Liver (tissue), 8 donors: ENCODE measurements at regions not wholly inside any gene's neighbourhood (a gene's known extent, or its start where the extent isn't known, plus 50 kb on each side); places are given as distances from the start of the nearest gene placed in this dataset.

ENCODE experiments used
- DNase-seq: peaks from one replicate; pipeline ENCODE4 v3.0.0-alpha.2; 2017; ENCODE audit warnings: low spot score
- H3K27ac ChIP-seq, 2 donors: one replicate each; pipeline ENCODE4 v1.7.0; 2013; ENCODE audit warnings: inconsistent platforms in 2 of 2, low read length in 2 of 2, control low read depth in 1 of 2, low read depth in 1 of 2, mild to moderate bottlenecking in 1 of 2
- H3K27me3 ChIP-seq, 4 donors: one replicate each; pipeline versions ENCODE4 v1.6.1 to v1.7.0; 2013; ENCODE audit warnings: low read length in 3 of 4, inconsistent platforms in 1 of 4, mild to moderate bottlenecking in 1 of 4, moderate library complexity in 1 of 4; ENCODE audit not compliant: control insufficient read depth in 4 of 4, insufficient read depth in 4 of 4
- H3K36me3 ChIP-seq, 4 donors: one replicate each; pipeline versions ENCODE4 v1.6.1 to v1.7.0; 2013; ENCODE audit warnings: low read length in 3 of 4, mild to moderate bottlenecking in 3 of 4, low read depth in 1 of 4, moderate library complexity in 1 of 4; ENCODE audit not compliant: control insufficient read depth in 4 of 4, insufficient read depth in 3 of 4
- H3K4me1 ChIP-seq, 4 donors: one replicate each; pipeline versions ENCODE4 v1.6.1 to v1.7.0; 2013; ENCODE audit warnings: low read length in 3 of 4, mild to moderate bottlenecking in 3 of 4, moderate library complexity in 1 of 4; ENCODE audit not compliant: control insufficient read depth in 4 of 4, insufficient read depth in 4 of 4
- H3K4me3 ChIP-seq, 3 donors: one replicate each; pipeline versions ENCODE4 v1.6.1 to v1.7.0; 2013; ENCODE audit warnings: low read length in 3 of 3, control low read depth in 1 of 3, low read depth in 1 of 3, mild to moderate bottlenecking in 1 of 3
- H3K9ac ChIP-seq, 2 donors: one replicate each; pipeline ENCODE4 v1.7.0; 2013; ENCODE audit warnings: low read length in 2 of 2, mild to moderate bottlenecking in 2 of 2, moderate library complexity in 2 of 2, control low read depth in 1 of 2, low read depth in 1 of 2
- H3K9me3 ChIP-seq, 4 donors: one replicate each; pipeline versions ENCODE4 v1.6.1 to v1.7.0; 2013; ENCODE audit warnings: low read length in 3 of 4; ENCODE audit not compliant: control insufficient read depth in 4 of 4
- ATF3 ChIP-seq: IDR thresholded peaks from 2 replicates; pipeline ENCODE4 v1.6.1; 2016; ENCODE audit warnings: antibody characterized with exemption
- CTCF ChIP-seq: fragments of 150-350 bp; IDR thresholded peaks from 2 replicates; pipeline ENCODE4 v1.5.1; 2017; ENCODE audit warnings: improper control_type of control experiment, low read depth, low read length; ENCODE audit not compliant: missing input control
- EGR1 ChIP-seq, 2 donors: IDR thresholded peaks; 2 replicates each; pipeline ENCODE4 v1.6.1; 2016 to 2018; ENCODE audit warnings: antibody characterized with exemption in 2 of 2, low read depth in 2 of 2
- FOXA1 ChIP-seq: IDR thresholded peaks from 2 replicates; pipeline ENCODE4 v1.6.1; 2016; ENCODE audit warnings: antibody characterized with exemption
- FOXA2 ChIP-seq: IDR thresholded peaks from 2 replicates; pipeline ENCODE4 v1.6.1; 2016; ENCODE audit warnings: antibody characterized with exemption
- GABPA ChIP-seq, 2 donors: IDR thresholded peaks in 1 of 2; conservative IDR thresholded peaks in 1 of 2; 2 replicates each; pipeline ENCODE4 v1.6.1; 2016; ENCODE audit warnings: antibody characterized with exemption in 2 of 2, mild to moderate bottlenecking in 1 of 2, moderate library complexity in 1 of 2
- HNF4A ChIP-seq, 2 donors: conservative IDR thresholded peaks; 2 replicates each; pipeline ENCODE4 v1.6.1; 2016; ENCODE audit warnings: antibody characterized with exemption in 2 of 2, mild to moderate bottlenecking in 2 of 2
- HNF4G ChIP-seq: IDR thresholded peaks from 2 replicates; pipeline ENCODE4 v1.6.1; 2016; ENCODE audit warnings: antibody characterized with exemption
- JUND ChIP-seq, 2 donors: IDR thresholded peaks; 2 replicates each; pipeline ENCODE4 v1.6.1; 2016; ENCODE audit warnings: antibody characterized with exemption in 2 of 2
- NR2F2 ChIP-seq: IDR thresholded peaks from 2 replicates; pipeline ENCODE4 v1.6.1; 2016; ENCODE audit warnings: antibody characterized with exemption
- RAD21 ChIP-seq, 2 donors: IDR thresholded peaks; 2 replicates each; pipeline ENCODE4 v1.6.1; 2016; ENCODE audit warnings: antibody characterized with exemption in 2 of 2, mild to moderate bottlenecking in 2 of 2
- REST ChIP-seq: IDR thresholded peaks from 2 replicates; pipeline ENCODE4 v1.6.1; 2016; ENCODE audit warnings: antibody characterized with exemption, mild to moderate bottlenecking
- RXRA ChIP-seq, 2 donors: IDR thresholded peaks; 2 replicates each; pipeline ENCODE4 v1.6.1; 2017 to 2018; ENCODE audit warnings: antibody characterized with exemption in 2 of 2, mild to moderate bottlenecking in 1 of 2
- SP1 ChIP-seq: IDR thresholded peaks from 2 replicates; pipeline ENCODE4 v1.6.1; 2018; ENCODE audit warnings: antibody characterized with exemption, mild to moderate bottlenecking
- TAF1 ChIP-seq: conservative IDR thresholded peaks from 2 replicates; pipeline ENCODE4 v1.6.1; 2016; ENCODE audit warnings: antibody characterized with exemption, mild to moderate bottlenecking
- YY1 ChIP-seq: IDR thresholded peaks from 2 replicates; pipeline ENCODE4 v1.6.1; 2016; ENCODE audit warnings: antibody characterized with exemption, mild to moderate bottlenecking
- ZBTB33 ChIP-seq: IDR thresholded peaks from 2 replicates; pipeline ENCODE4 v1.6.1; 2016; ENCODE audit warnings: antibody characterized with exemption
- WGBS: extraction: QIAGEN DNeasy Blood & Tissue Kit; methylation state at CpG from one replicate; pipeline ENCODE4 v1.1.7; 2013; 5-methylcytosine and 5-hydroxymethylcytosine counted together
- TF ChIP-seq, protein P1 (sequence below): IDR thresholded peaks from 2 replicates; pipeline ENCODE4 v1.6.1; 2016; ENCODE audit warnings: antibody characterized with exemption
- donor health status: healthy.
- donor health status: healthy.
- donor health status: healthy.
- donor health status: healthy.
- donor health status: healthy.

DNA sequence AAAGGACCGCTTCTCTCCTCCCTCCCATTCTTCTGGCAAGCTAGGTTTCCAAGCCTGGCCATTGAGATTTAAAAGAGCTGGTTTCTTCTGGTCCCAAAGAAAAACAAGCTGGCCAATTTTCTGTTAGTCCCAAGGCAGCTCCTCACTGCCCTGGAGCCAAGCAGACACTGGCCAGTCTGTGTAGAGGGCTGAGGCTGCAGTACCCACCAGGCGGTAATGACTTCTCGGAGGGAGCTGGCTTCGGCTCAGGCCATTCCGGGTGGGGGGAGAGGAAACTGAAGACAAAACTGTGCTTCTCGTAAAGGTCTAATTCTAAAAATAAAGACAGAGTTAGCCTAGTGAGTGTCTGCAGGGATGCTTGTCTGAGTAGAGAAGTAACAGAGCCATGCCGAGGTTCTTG lies 78.5 kb upstream of the SMAD3 start:
- DNase-seq: no peak
- Histone ChIP-seq H3K4me3 (no peak overlapping the region), H3K9ac (no peak overlapping the region), H3K36me3 (peaks cover 0 to 14% (median 7%) of the 10 kb centered on the region in 4 donors), H3K27me3 (no peaks in the 10 kb centered on the region), H3K27ac (no peak overlapping the region), H3K9me3 (no peaks in the 10 kb centered on the region), H3K4me1 (peaks cover 0 to 5% (median 0%) of the 10 kb centered on the region in 4 donors)
- TF ChIP-seq REST: no peak
- no peak for TF ChIP-seq TAF1
- TF ChIP-seq JUND (IDR thresholded peaks at IDR 0.05): no peak
- no peak for TF ChIP-seq HNF4A (conservative IDR thresholded peaks at IDR 0.05)
- TF ChIP-seq NR2F2: no peak
- no peak for TF ChIP-seq ZBTB33
- TF ChIP-seq YY1: no peak
- TF ChIP-seq, protein P1, sequence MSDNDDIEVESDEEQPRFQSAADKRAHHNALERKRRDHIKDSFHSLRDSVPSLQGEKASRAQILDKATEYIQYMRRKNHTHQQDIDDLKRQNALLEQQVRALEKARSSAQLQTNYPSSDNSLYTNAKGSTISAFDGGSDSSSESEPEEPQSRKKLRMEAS: no peak
- TF ChIP-seq FOXA2: no peak
- no peak for TF ChIP-seq SP1
- no peak for TF ChIP-seq HNF4G
- TF ChIP-seq CTCF: no peak
- no peak for TF ChIP-seq GABPA (IDR thresholded peaks at IDR 0.05 in 1 of 2, conservative IDR thresholded peaks at IDR 0.05 in 1 of 2)
- TF ChIP-seq FOXA1: no peak
- TF ChIP-seq EGR1 (IDR thresholded peaks at IDR 0.05; ENCODE audit: low read depth in 2 of 2): no peak
- TF ChIP-seq RAD21 (IDR thresholded peaks at IDR 0.05): no peak
- no peak for TF ChIP-seq ATF3
- no peak for TF ChIP-seq RXRA (IDR thresholded peaks at IDR 0.05)
- 96% methylated on average over 7 of the region's 7 CpGs for WGBS

- no peaks in the 10 kb centered on the region for H3K9me3 ChIP-seq
- 88% methylated on average over 2 of the region's 2 CpGs for WGBS
- H3K27me3 ChIP-seq: no peaks in the 10 kb centered on the region
- TF ChIP-seq RXRA (IDR thresholded peaks at IDR 0.05) (no peak), HNF4A (conservative IDR thresholded peaks at IDR 0.05) (no peak), FOXA2 (no peak), JUND (IDR thresholded peaks at IDR 0.05) (no peak)
- TF ChIP-seq, protein P1: no peak
- no peaks in the 10 kb centered on the region for H3K36me3 ChIP-seq
- DNase-seq: no peak
- H3K4me3 ChIP-seq: no peak overlapping the region
- H3K27ac ChIP-seq: no peak overlapping the region
- H3K4me1 ChIP-seq: peaks cover 0 to 11% (median 8%) of the 10 kb centered on the region in 4 donors
- H3K9ac ChIP-seq: no peak overlapping the region
Observed at GRCh38 chr15:66993090-66993489, 72.3 kb upstream of the SMAD3 start.
